Right cardiac atrium (tissue), 5 donors: ENCODE measurements at regions not wholly inside any gene's neighbourhood (a gene's known extent, or its start where the extent isn't known, plus 50 kb on each side); places are given as distances from the start of the nearest gene placed in this dataset.

ENCODE experiments used
- ATAC-seq, 2 donors: fragments of 200-7000 bp; cut with Tn5 transposase; one replicate each; pipeline versions ENCODE4 v1.8.0 to v1.9.1; 2020; ENCODE audit warnings: moderate library complexity in 2 of 2, mild to moderate bottlenecking in 1 of 2
- DNase-seq, 3 donors: peaks; one replicate each; pipeline ENCODE4 v3.0.0-alpha.2; 2020
- H3K27ac ChIP-seq: one replicate; pipeline ENCODE4 v1.5.1; 2013; ENCODE audit warnings: mild to moderate bottlenecking, low read length, control low read depth, moderate library complexity
- H3K27me3 ChIP-seq: one replicate; pipeline ENCODE4 v1.6.1; 2013; ENCODE audit not compliant: control insufficient read depth, insufficient read depth
- H3K4me1 ChIP-seq: one replicate; pipeline ENCODE4 v1.6.1; 2013; ENCODE audit warnings: low read length; ENCODE audit not compliant: control insufficient read depth, insufficient read depth
- H3K4me3 ChIP-seq: one replicate; pipeline ENCODE4 v1.5.1; 2013; ENCODE audit warnings: low read length, control low read depth
- H3K9me3 ChIP-seq: one replicate; pipeline ENCODE4 v1.6.1; 2013; ENCODE audit warnings: low read length; ENCODE audit not compliant: control insufficient read depth
- WGBS: extraction: QIAGEN DNeasy Blood & Tissue Kit; methylation state at CpG from one replicate; pipeline ENCODE4 v1.1.7; 2013; 5-methylcytosine and 5-hydroxymethylcytosine counted together
- intact Hi-C, 4 donors: fragments of 100-400 bp; cut with DNase I; formaldehyde crosslinking; loops; one replicate each; pipeline versions ENCODE4 v1.11.0 to v1.14.0; 2022 to 2023
- donor health status: healthy with polysubstance abuse.
- donor health status: DM: no; HTN: yes; CAD: no.
- donor health status: DM: no; HTN: no; CAD: no.
- donor health status: DM: no; HTN: yes; CAD: no; lungs with severe emphysema.
- donor health status: DM: yes; HTN: yes; CAD: no.

- no peak for ATAC-seq
- 41% methylated on average over 5 of the region's 5 CpGs for WGBS
- intact Hi-C loops = no loop called here
- DNase-seq = peak in 1 of 3 donors; percentile 50
- peaks cover 2% of the 10 kb centered on the region for H3K9me3 ChIP-seq
- H3K4me1 ChIP-seq = no peaks in the 10 kb centered on the region
- no peak overlapping the region for H3K27ac ChIP-seq
- H3K4me3 ChIP-seq = no peak overlapping the region
- peaks cover 3% of the 10 kb centered on the region for H3K27me3 ChIP-seq
Observed at GRCh38 chr6:125546841-125547251, 202.6 kb upstream of the HEY2 start.

GRCh38 chr6:125547381-125547780, 202.1 kb upstream of the HEY2 start:
- Histone ChIP-seq H3K4me3 (no peak overlapping the region), H3K9me3 (no peaks in the 10 kb centered on the region), H3K27ac (no peak overlapping the region), H3K4me1 (no peaks in the 10 kb centered on the region), H3K27me3 (peaks cover 3% of the 10 kb centered on the region)
- no peak for ATAC-seq
- 97% methylated on average over 1 of the region's 1 CpG for WGBS
- intact Hi-C loops = no loop called here
- DNase-seq = no peak

- H3K4me1 ChIP-seq = no peaks in the 10 kb centered on the region
- no peaks in the 10 kb centered on the region for H3K27me3 ChIP-seq
- WGBS = 70% methylated on average over 4 of the region's 4 CpGs
- H3K27ac ChIP-seq = no peak overlapping the region
- DNase-seq (no peak), ATAC-seq (no peak)
- H3K9me3 ChIP-seq = no peaks in the 10 kb centered on the region
- no peak overlapping the region for H3K4me3 ChIP-seq
- intact Hi-C loops = no loop called here
Observed at GRCh38 chr6:125549202-125549884, 200.1 kb upstream of the HEY2 start.

- H3K9me3 ChIP-seq = no peaks in the 10 kb centered on the region
- WGBS = 47% methylated on average over 6 of the region's 6 CpGs
- no peak overlapping the region for H3K4me3 ChIP-seq
- H3K27me3 ChIP-seq = no peaks in the 10 kb centered on the region
- DNase-seq (no peak), ATAC-seq (no peak)
- H3K4me1 ChIP-seq = no peaks in the 10 kb centered on the region
- H3K27ac ChIP-seq = no peak overlapping the region
- intact Hi-C loops = no loop called here
Observed at GRCh38 chr6:125550892-125551291, 198.5 kb upstream of the HEY2 start.

- no peak overlapping the region for H3K27ac ChIP-seq
- intact Hi-C loops = no loop called here
- DNase-seq (no peak), ATAC-seq (no peak)
- no peaks in the 10 kb centered on the region for H3K4me1 ChIP-seq
- no peaks in the 10 kb centered on the region for H3K9me3 ChIP-seq
- H3K4me3 ChIP-seq = no peak overlapping the region
- peaks cover 2% of the 10 kb centered on the region for H3K27me3 ChIP-seq
- 90% methylated on average over 1 of the region's 1 CpG for WGBS
Observed at GRCh38 chr6:125552819-125553218, 196.6 kb upstream of the HEY2 start.

- intact Hi-C loops = no loop called here
- no peak for ATAC-seq
- H3K27ac ChIP-seq = no peak overlapping the region
Observed at GRCh38 chr6:125554456-125554855, 195.0 kb upstream of the HEY2 start.

GRCh38 chr6:125558241-125558843, 191.1 kb upstream of the HEY2 start:
- Histone ChIP-seq H3K27ac (no peak overlapping the region), H3K9me3 (no peaks in the 10 kb centered on the region), H3K4me1 (no peaks in the 10 kb centered on the region), H3K4me3 (no peak overlapping the region), H3K27me3 (peaks cover 2% of the 10 kb centered on the region)
- intact Hi-C loops = no loop called here
- WGBS = 17% methylated on average over 7 of the region's 7 CpGs
- DNase-seq (no peak), ATAC-seq (no peak)

More at GRCh38 chr6:125554456-125554855, 195.0 kb upstream of the HEY2 start:
- H3K27me3 ChIP-seq = peaks cover 2% of the 10 kb centered on the region
- DNase-seq = no peak
- H3K9me3 ChIP-seq = no peaks in the 10 kb centered on the region
- no peak overlapping the region for H3K4me3 ChIP-seq
- WGBS = 84% methylated on average over 1 of the region's 1 CpG
- no peaks in the 10 kb centered on the region for H3K4me1 ChIP-seq

GRCh38 chr6:125558907-125559306, 190.5 kb upstream of the HEY2 start:
- H3K27ac ChIP-seq = no peak overlapping the region

GRCh38 chr6:125562156-125562555, 187.3 kb upstream of the HEY2 start:
- intact Hi-C loops = no loop called here
- H3K27me3 ChIP-seq = no peaks in the 10 kb centered on the region
- no peak overlapping the region for H3K27ac ChIP-seq
- no peaks in the 10 kb centered on the region for H3K9me3 ChIP-seq
- no peaks in the 10 kb centered on the region for H3K4me1 ChIP-seq
- no peak overlapping the region for H3K4me3 ChIP-seq
- DNase-seq (no peak), ATAC-seq (no peak)
- WGBS = 92% methylated on average over 1 of the region's 1 CpG

More at GRCh38 chr6:125558907-125559306, 190.5 kb upstream of the HEY2 start:
- H3K27me3 ChIP-seq = peaks cover 2% of the 10 kb centered on the region
- intact Hi-C loops = no loop called here
- no peak for ATAC-seq
- no peak for DNase-seq
- H3K4me3 ChIP-seq = no peak overlapping the region
- 50% methylated on average over 3 of the region's 3 CpGs for WGBS
- no peaks in the 10 kb centered on the region for H3K4me1 ChIP-seq
- no peaks in the 10 kb centered on the region for H3K9me3 ChIP-seq

GRCh38 chr6:125564941-125565340, 184.5 kb upstream of the HEY2 start:
- H3K4me1 ChIP-seq = no peaks in the 10 kb centered on the region
- no peaks in the 10 kb centered on the region for H3K27me3 ChIP-seq
- 81% methylated on average over 5 of the region's 5 CpGs for WGBS
- intact Hi-C loops = no loop called here
- no peak for ATAC-seq
- H3K9me3 ChIP-seq = no peaks in the 10 kb centered on the region
- DNase-seq = no peak
- H3K4me3 ChIP-seq = no peak overlapping the region
- H3K27ac ChIP-seq = no peak overlapping the region

GRCh38 chr6:125567407-125567806, 182.0 kb upstream of the HEY2 start:
- WGBS = 94% methylated on average over 1 of the region's 1 CpG
- Histone ChIP-seq H3K9me3 (no peaks in the 10 kb centered on the region), H3K27ac (no peak overlapping the region), H3K4me3 (no peak overlapping the region), H3K4me1 (no peaks in the 10 kb centered on the region), H3K27me3 (no peaks in the 10 kb centered on the region)
- DNase-seq (no peak), ATAC-seq (no peak)
- intact Hi-C loops = no loop called here
